ENCODE measurements at regions not wholly inside any gene's neighbourhood (a gene's known extent, or its start where the extent isn't known, plus 50 kb on each side); places are given as distances from the start of the nearest gene placed in this dataset.

DNA sequence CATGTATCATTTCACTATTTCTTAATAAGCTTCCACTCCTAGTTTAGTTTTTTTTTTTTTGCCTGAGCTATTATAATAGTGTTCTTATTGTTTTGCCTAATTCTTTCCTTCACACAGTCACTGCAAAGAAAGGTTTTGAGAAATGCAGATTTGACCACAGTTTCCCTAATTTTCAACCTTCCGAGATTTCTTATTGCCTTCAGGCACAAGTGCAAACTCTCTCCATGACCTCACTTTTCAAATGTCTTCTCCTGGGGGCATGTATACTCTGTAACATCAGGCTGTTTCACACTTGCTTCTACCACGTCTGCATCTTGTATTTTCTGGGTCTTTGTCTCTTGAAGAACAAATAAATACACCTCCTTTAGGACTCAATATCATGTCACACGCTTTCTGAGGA, 339.0 kb upstream of the CITED2 start:
- H3K4me3 ChIP-seq (ENCODE audit: low read depth, low read length), result no peak overlapping the region
- H3K4me1 ChIP-seq (ENCODE audit: control insufficient read depth, insufficient read depth, low read length), result no peaks in the 10 kb centered on the region
- H3K9ac ChIP-seq (ENCODE audit: low read depth, low read length), result no peak overlapping the region
- no peaks in the 10 kb centered on the region for H3K36me3 ChIP-seq (ENCODE audit: control insufficient read depth, insufficient read depth, low read length)
- no peaks in the 10 kb centered on the region for H3K9me3 ChIP-seq (ENCODE audit: control insufficient read depth, insufficient read depth, low read length)
- no peaks in the 10 kb centered on the region for H3K27me3 ChIP-seq (ENCODE audit: control insufficient read depth, insufficient read depth, low read length)

- Histone ChIP-seq H3K9ac (ENCODE audit: low read depth, low read length) (no peak overlapping the region), H3K4me1 (ENCODE audit: control insufficient read depth, insufficient read depth, low read length) (no peaks in the 10 kb centered on the region), H3K27me3 (ENCODE audit: control insufficient read depth, insufficient read depth, low read length) (no peaks in the 10 kb centered on the region), H3K4me3 (ENCODE audit: low read depth, low read length) (no peak overlapping the region), H3K36me3 (ENCODE audit: control insufficient read depth, insufficient read depth, low read length) (no peaks in the 10 kb centered on the region), H3K9me3 (ENCODE audit: control insufficient read depth, insufficient read depth, low read length) (no peaks in the 10 kb centered on the region)
These were observed 338.4 kb upstream of the CITED2 start for GRCh38 chr6:139712830-139713229.

DNA sequence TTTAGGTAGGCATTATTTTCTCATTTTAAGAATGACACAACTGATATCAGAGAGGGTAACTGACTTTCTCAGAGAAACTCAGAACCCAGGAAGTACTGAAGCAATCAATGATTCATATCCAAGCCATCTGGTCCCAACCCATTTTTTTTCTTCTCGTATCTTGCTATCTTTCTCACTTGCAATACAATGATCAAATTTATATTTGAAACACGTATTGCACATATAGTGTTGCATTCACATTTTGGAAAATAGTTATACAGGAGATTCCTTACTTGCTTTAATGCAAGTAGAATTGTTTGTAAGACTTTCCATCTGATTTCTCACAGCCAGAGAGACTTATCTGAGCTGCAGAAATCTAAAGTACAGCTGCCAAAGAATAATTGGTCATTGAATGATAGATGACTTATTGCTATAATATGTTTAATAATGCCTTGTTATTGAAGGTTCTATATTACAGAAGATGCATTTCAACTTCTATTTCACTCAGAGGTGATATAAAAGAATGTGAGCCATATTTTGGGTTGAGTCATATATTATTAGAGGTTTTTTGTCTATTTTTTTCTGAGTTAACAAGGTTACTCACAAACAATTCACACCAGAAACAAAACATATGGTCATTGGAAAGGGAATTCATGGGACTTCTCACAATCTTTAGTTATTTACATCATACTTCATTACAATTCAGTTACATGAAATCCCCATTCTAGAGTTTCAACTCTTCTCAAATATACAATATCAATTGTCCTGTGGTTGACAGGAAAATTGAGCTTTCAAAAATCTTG, 337.5 kb upstream of the CITED2 start:
- Histone ChIP-seq H3K27me3 (ENCODE audit: control insufficient read depth, insufficient read depth, low read length) (no peaks in the 10 kb centered on the region), H3K4me3 (ENCODE audit: low read depth, low read length) (no peak overlapping the region), H3K9ac (ENCODE audit: low read depth, low read length) (no peak overlapping the region), H3K4me1 (ENCODE audit: control insufficient read depth, insufficient read depth, low read length) (no peaks in the 10 kb centered on the region), H3K9me3 (ENCODE audit: control insufficient read depth, insufficient read depth, low read length) (no peaks in the 10 kb centered on the region), H3K36me3 (ENCODE audit: control insufficient read depth, insufficient read depth, low read length) (no peaks in the 10 kb centered on the region)

- Histone ChIP-seq H3K9ac (ENCODE audit: low read depth, low read length) (no peak overlapping the region), H3K4me3 (ENCODE audit: low read depth, low read length) (no peak overlapping the region), H3K9me3 (ENCODE audit: control insufficient read depth, insufficient read depth, low read length) (no peaks in the 10 kb centered on the region), H3K4me1 (ENCODE audit: control insufficient read depth, insufficient read depth, low read length) (no peaks in the 10 kb centered on the region), H3K27me3 (ENCODE audit: control insufficient read depth, insufficient read depth, low read length) (no peaks in the 10 kb centered on the region), H3K36me3 (ENCODE audit: control insufficient read depth, insufficient read depth, low read length) (no peaks in the 10 kb centered on the region)
These were observed 336.1 kb upstream of the CITED2 start for GRCh38 chr6:139710556-139710955.

- Histone ChIP-seq H3K36me3 (ENCODE audit: control insufficient read depth, insufficient read depth, low read length) (no peaks in the 10 kb centered on the region), H3K4me3 (ENCODE audit: low read depth, low read length) (no peak overlapping the region), H3K9ac (ENCODE audit: low read depth, low read length) (no peak overlapping the region), H3K27me3 (ENCODE audit: control insufficient read depth, insufficient read depth, low read length) (no peaks in the 10 kb centered on the region), H3K4me1 (ENCODE audit: control insufficient read depth, insufficient read depth, low read length) (no peaks in the 10 kb centered on the region), H3K9me3 (ENCODE audit: control insufficient read depth, insufficient read depth, low read length) (no peaks in the 10 kb centered on the region)
These were observed 334.1 kb upstream of the CITED2 start for GRCh38 chr6:139708337-139709199.

DNA sequence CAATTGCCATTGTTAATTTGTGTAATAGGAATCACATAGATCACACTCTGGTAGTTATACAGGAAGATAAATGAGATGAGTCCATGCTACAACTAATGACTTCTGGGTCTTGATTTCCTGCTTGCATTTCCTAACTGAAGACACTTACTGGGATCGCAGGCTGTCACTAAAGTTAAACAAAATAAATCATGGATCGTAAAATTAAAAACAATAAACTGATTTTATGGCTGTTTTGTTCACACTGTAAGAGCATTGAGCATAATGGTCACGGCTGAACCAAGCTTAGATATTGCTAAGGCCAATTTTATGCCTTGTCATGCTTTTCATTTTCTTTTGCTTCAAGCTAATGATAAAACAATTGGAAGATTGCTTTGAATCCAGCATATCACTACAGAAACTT, 332.5 kb upstream of the CITED2 start:
- Histone ChIP-seq H3K27me3 (ENCODE audit: control insufficient read depth, insufficient read depth, low read length) (no peaks in the 10 kb centered on the region), H3K36me3 (ENCODE audit: control insufficient read depth, insufficient read depth, low read length) (no peaks in the 10 kb centered on the region), H3K4me1 (ENCODE audit: control insufficient read depth, insufficient read depth, low read length) (no peaks in the 10 kb centered on the region), H3K9me3 (ENCODE audit: control insufficient read depth, insufficient read depth, low read length) (no peaks in the 10 kb centered on the region), H3K4me3 (ENCODE audit: low read depth, low read length) (no peak overlapping the region), H3K9ac (ENCODE audit: low read depth, low read length) (no peak overlapping the region)

DNA sequence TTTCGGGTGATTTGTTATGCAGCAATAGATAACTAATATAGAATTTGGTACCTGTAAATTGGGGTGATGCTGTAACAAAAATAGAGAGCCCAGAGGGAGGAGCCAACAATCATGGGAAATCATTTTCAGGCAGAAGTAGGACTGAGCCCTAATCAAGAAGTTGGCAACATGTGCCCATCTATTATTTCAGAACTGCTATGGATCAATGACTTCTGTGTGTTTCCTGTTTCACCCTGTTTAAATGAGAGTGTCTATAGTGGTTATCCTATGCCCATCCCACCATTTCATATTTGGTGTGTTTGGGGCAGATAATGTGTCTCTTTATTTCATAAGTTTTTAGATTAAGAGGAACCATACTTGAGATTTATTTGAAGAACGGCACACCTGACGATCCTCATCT, 330.8 kb upstream of the CITED2 start:
- Histone ChIP-seq H3K9ac (ENCODE audit: low read depth, low read length) (no peak overlapping the region), H3K4me1 (ENCODE audit: control insufficient read depth, insufficient read depth, low read length) (no peaks in the 10 kb centered on the region), H3K27me3 (ENCODE audit: control insufficient read depth, insufficient read depth, low read length) (no peaks in the 10 kb centered on the region), H3K9me3 (ENCODE audit: control insufficient read depth, insufficient read depth, low read length) (no peaks in the 10 kb centered on the region), H3K4me3 (ENCODE audit: low read depth, low read length) (no peak overlapping the region), H3K36me3 (ENCODE audit: control insufficient read depth, insufficient read depth, low read length) (no peaks in the 10 kb centered on the region)

- Histone ChIP-seq H3K27me3 (ENCODE audit: control insufficient read depth, insufficient read depth, low read length) (no peaks in the 10 kb centered on the region), H3K4me1 (ENCODE audit: control insufficient read depth, insufficient read depth, low read length) (no peaks in the 10 kb centered on the region), H3K9me3 (ENCODE audit: control insufficient read depth, insufficient read depth, low read length) (no peaks in the 10 kb centered on the region), H3K9ac (ENCODE audit: low read depth, low read length) (no peak overlapping the region), H3K36me3 (ENCODE audit: control insufficient read depth, insufficient read depth, low read length) (no peaks in the 10 kb centered on the region), H3K4me3 (ENCODE audit: low read depth, low read length) (no peak overlapping the region)
These were observed 329.3 kb upstream of the CITED2 start for GRCh38 chr6:139703780-139704179.

GRCh38 chr6:139702706-139703105, 328.3 kb upstream of the CITED2 start:
- no peaks in the 10 kb centered on the region for H3K36me3 ChIP-seq (ENCODE audit: control insufficient read depth, insufficient read depth, low read length)
- no peak overlapping the region for H3K4me3 ChIP-seq (ENCODE audit: low read depth, low read length)

GRCh38 chr6:139701695-139702094, 327.2 kb upstream of the CITED2 start:
- H3K4me3 ChIP-seq (ENCODE audit: low read depth, low read length), result no peak overlapping the region
- H3K9me3 ChIP-seq (ENCODE audit: control insufficient read depth, insufficient read depth, low read length), result no peaks in the 10 kb centered on the region

More at GRCh38 chr6:139702706-139703105, 328.3 kb upstream of the CITED2 start:
- Histone ChIP-seq H3K9ac (ENCODE audit: low read depth, low read length) (no peak overlapping the region), H3K27me3 (ENCODE audit: control insufficient read depth, insufficient read depth, low read length) (no peaks in the 10 kb centered on the region), H3K4me1 (ENCODE audit: control insufficient read depth, insufficient read depth, low read length) (no peaks in the 10 kb centered on the region), H3K9me3 (ENCODE audit: control insufficient read depth, insufficient read depth, low read length) (no peaks in the 10 kb centered on the region)

GRCh38 chr6:139701003-139701402, 326.6 kb upstream of the CITED2 start:
- Histone ChIP-seq H3K9ac (ENCODE audit: low read depth, low read length) (no peak overlapping the region), H3K9me3 (ENCODE audit: control insufficient read depth, insufficient read depth, low read length) (no peaks in the 10 kb centered on the region), H3K27me3 (ENCODE audit: control insufficient read depth, insufficient read depth, low read length) (no peaks in the 10 kb centered on the region), H3K36me3 (ENCODE audit: control insufficient read depth, insufficient read depth, low read length) (no peaks in the 10 kb centered on the region), H3K4me3 (ENCODE audit: low read depth, low read length) (no peak overlapping the region), H3K4me1 (ENCODE audit: control insufficient read depth, insufficient read depth, low read length) (no peaks in the 10 kb centered on the region)

More at GRCh38 chr6:139701695-139702094, 327.2 kb upstream of the CITED2 start:
- no peaks in the 10 kb centered on the region for H3K4me1 ChIP-seq (ENCODE audit: control insufficient read depth, insufficient read depth, low read length)
- H3K36me3 ChIP-seq (ENCODE audit: control insufficient read depth, insufficient read depth, low read length), result no peaks in the 10 kb centered on the region
- H3K9ac ChIP-seq (ENCODE audit: low read depth, low read length), result no peak overlapping the region
- H3K27me3 ChIP-seq (ENCODE audit: control insufficient read depth, insufficient read depth, low read length), result no peaks in the 10 kb centered on the region

DNA sequence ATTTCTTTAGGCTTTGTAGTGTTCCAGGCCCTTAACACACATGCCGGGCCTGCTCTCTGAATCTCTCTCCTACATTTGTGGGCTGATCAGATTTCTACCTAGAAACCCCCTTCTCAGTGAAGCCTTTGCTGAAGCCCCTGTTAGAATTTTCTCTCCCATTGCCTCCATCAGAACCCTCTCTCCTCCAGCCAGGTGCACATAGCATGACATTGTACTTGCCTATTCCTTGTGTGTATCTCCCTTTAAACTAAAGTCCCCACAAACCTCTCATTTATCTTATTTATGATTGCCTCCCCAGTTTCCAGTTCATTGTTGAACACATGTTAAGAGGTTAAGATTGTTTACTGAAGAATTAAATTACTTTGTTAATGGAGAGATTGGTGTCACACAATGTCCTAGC, 325.5 kb upstream of the CITED2 start:
- Histone ChIP-seq H3K4me3 (ENCODE audit: low read depth, low read length) (no peak overlapping the region), H3K4me1 (ENCODE audit: control insufficient read depth, insufficient read depth, low read length) (no peaks in the 10 kb centered on the region), H3K36me3 (ENCODE audit: control insufficient read depth, insufficient read depth, low read length) (no peaks in the 10 kb centered on the region), H3K27me3 (ENCODE audit: control insufficient read depth, insufficient read depth, low read length) (no peaks in the 10 kb centered on the region), H3K9me3 (ENCODE audit: control insufficient read depth, insufficient read depth, low read length) (no peaks in the 10 kb centered on the region), H3K9ac (ENCODE audit: low read depth, low read length) (no peak overlapping the region)
